ACHN (cell line): ENCODE measurements at regions not wholly inside any gene's neighbourhood (a gene's known extent, or its start where the extent isn't known, plus 50 kb on each side); places are given as distances from the start of the nearest gene placed in this dataset.
A peak's percentile ranks its signal among the peaks of the same experiment; 100 is the strongest.
"Not testable (repeated sequence)": the region's sequence is repeated elsewhere in the genome, so short reads cannot be mapped to it uniquely, and the experiment has no call there.

Experiments
- DNase-seq: peaks from one replicate; pipeline ENCODE4 v3.0.0-alpha.2; 2015
- in situ Hi-C: cut with HindIII; loops from 2 replicates; pipeline ENCODE4 v1.10.0; 2017; ENCODE audit warnings: low sequenced_read_pairs, low pct_ligation_motif_present, low pct_unique_long_range_greater_than_20kb

DNA sequence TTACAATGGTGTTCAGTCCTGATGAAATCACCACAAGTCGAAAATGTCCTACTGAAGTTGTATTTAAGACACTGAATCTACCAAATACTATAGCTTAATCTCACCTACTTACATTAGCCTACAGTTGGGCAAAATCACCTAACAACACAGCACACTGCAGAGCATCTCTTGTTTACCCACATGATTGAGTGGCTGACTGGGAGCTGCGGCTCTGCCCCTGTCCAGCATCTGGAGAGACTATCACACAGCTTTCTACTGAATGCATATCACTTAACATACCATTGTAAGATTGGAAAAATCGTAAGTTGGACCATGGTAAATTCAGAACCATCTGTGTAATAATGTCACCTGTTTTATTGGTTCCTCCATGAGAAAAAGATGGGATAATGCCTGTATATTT lies 1083.2 kb upstream of the PCDH7 start:
- DNase-seq = no peak
- in situ Hi-C loops = no loop called here

DNA sequence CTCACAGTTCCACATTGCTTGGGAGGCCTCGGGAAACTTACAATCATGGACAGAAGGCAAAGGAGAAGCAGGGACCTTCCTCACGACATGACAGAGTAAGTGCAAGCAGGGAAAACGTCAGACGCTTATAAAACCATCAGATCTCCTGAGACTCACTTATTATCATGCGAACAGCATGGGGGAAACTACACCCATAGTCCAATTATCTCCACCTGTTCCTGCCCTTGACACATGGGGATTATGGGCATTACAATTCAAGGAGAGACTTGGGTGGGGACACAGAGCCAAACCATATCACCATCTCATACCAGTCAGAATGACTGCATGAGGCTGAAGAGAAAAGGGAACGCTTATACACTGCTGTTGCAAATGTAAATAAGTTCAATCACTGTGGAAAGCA lies 1066.9 kb upstream of the PCDH7 start:
- in situ Hi-C loops = no loop called here
- DNase-seq = no peak

DNA sequence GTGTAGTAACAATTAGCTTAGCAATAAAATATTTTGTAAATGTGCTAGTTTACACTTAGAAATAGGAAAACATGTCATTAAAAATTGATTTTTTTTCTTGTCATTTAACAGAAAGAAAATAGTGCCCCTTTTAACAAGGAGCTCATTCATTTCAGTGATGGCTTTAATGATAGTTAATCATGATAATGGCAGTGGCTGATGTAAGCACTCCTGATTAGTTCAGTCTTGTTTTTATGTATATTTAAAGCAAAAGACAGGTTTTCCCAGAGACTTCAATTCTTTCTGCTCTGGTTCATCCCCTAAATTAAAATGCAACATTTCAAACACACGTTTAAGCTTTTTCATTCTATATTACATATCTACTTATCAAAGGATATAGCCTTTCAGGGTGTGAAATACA lies 1039.5 kb upstream of the PCDH7 start:
- in situ Hi-C loops = no loop called here
- no peak for DNase-seq

GRCh38 chr4:29704059-29704458 lies 1016.1 kb upstream of the PCDH7 start:
- in situ Hi-C loops = no loop called here
- DNase-seq = no peak

DNA sequence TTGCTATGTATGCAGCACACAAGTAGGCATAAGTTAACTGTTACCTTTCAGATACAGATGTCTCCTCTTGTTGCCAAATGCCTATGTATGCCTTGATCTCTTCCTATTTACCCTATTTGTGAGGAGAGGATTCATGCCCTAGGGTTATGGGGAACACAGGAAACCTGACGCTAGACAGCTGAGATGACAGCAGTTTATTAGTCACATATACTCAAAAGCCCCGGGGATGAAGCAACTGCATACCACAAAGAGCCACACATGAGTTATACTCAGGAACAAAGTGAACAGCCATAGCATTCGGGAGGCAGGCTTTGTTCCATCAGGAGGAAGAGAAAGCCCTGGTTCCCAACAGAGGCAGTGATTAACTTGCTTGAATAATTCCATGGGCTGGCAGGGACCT lies 1011.7 kb upstream of the PCDH7 start:
- DNase-seq = no peak
- in situ Hi-C loops = no loop called here

DNA sequence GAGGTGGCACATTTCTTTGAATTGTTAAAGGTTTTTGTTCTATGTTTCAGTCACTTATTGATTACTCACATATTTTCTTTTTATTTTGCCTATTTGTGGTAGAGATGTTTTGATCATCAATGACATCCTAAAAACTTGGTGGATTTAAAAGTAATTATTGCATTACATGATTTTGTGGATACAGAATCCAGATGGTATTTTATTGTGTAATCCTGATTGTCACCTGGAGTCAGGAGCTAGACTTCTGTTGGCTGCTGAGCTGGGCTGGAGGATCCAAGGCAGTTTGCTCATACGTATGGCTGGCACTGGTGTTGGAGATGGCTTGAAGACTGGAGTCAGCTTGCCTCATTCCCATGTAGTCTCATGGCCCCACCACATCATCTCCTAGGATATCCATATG lies 1009.6 kb upstream of the PCDH7 start:
- DNase-seq = no peak
- in situ Hi-C loops = no loop called here

- DNase-seq = no peak
- in situ Hi-C loops = no loop called here
Measured at GRCh38 chr4:29711226-29711625, 1008.9 kb upstream of the PCDH7 start.

- no peak for DNase-seq
- in situ Hi-C loops = no loop called here
Measured at GRCh38 chr4:29717287-29718057, 1002.7 kb upstream of the PCDH7 start.

- in situ Hi-C loops = no loop called here
- no peak for DNase-seq
Measured at GRCh38 chr4:29718136-29718535, 1002.0 kb upstream of the PCDH7 start.

- in situ Hi-C loops = no loop called here
Measured at GRCh38 chr4:29722253-29722652, 997.9 kb upstream of the PCDH7 start.

DNA sequence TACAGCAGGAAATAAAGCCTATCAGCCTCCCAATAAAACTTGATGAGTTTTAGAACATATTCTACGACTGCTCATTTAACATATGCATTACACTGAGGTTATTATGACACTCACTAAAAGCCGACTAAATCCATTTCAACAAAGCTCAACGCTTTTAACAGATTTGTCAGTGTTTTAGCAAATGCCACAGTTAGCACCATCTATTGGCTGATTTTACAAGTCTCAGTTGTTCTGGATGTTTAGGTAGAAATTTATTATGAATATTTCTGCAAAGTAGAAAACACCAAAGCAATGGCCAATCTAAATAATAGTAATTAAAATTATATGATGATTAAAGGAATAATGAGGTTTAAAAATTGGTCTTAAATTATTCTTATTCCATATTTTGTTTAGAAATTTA lies 993.2 kb upstream of the PCDH7 start:
- in situ Hi-C loops = no loop called here
- no peak for DNase-seq

More at GRCh38 chr4:29722253-29722652, 997.9 kb upstream of the PCDH7 start:
- DNase-seq = no peak

DNA sequence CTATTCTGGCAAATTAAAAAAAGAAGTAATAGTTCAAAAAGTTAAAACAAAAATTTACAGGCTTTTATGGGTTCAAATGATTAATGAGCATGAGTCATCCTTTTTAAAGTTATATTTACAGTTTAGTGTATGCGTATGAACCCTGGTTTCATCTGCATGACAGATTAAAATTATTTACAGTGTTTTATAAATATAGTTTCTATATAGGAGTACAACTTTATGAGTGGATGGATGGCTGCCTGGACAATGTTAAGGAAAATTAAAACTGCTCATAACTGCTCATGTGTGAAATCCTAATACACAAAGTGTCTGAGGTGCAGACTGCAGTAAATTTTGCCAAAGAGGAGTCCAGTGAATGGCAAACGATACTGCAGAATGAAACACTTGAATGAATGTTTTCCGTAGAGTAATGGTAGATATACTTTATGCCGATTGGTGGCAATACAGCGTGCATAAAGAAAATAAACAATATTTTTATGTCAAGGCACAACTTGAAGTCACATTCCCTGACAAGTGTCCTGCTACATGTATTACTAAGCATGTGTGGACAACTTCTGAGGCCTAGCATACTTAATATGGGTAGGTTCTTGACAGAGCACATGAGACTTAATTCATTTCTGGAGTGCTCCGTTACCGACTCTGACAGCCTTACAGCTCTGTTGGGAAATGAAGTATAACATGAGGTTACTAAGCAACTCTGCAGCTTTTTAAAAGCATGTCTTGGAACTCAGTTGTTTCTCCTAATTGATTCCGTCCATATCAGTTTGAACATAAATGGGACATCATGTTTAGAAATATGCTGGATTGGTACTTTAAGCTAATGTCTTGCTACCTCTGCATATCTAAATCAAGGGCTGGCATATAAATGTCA lies 985.6 kb upstream of the PCDH7 start:
- in situ Hi-C loops = no loop called here

DNA sequence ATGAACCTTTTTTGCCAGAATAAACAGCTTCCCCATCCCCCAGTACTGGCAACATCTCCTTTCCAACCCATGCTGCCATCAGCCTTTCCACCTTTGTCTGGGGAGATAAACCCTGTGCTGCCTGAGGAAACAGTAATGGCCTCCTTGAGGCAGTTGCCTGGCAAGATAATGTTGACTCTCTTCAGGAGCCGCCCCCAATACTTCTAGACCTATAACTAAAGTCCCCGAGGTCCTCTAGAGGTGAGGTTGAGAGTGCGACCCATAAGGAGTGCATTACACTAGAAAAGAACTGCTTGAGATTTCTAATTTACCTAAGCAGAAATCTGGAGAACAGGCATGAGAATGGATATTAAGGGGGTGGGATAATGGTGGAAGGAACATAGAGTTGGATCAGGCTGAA lies 963.2 kb upstream of the PCDH7 start:
- no peak for DNase-seq

More for the DNA sequence above, 985.6 kb upstream of the PCDH7 start:
- no peak for DNase-seq

DNA sequence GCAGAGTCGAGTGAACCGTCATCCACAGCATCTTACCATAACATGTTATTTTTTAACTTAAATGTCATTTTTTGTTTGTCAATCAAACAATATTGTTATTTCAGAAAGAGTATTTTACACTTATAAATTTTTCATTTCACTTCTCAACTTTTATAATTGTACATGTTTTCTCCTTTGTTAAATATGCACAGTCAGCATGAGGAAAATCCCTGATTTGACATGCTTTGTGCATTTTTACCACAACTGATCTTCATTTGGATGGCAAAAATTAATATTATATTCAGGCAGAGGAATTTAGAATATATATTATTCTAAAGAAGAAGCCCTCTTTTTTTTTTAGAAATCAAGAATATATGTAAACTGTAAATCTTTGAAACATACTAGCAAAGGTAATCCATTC lies 958.0 kb upstream of the PCDH7 start:
- in situ Hi-C loops = no loop called here
- no peak for DNase-seq

More for the DNA sequence above, 963.2 kb upstream of the PCDH7 start:
- in situ Hi-C loops = no loop called here

DNA sequence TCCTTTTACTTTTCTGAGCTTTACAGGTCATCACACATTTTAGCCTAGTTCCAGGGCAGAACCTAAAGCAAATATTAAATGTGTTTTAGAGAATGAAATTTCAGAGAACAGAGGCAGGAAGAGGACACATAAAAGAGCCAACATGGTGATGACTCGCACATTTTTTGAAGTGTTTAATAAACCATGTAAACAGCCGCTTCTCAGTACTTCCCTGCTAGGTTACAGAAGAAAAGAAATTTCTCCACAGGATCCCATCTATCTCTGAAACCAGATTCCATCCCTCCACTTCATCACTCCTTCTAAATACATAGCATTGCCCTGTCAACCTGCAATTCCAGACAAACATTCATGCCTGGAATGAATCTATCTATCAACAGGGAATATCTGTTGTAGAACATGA lies 949.5 kb upstream of the PCDH7 start:
- DNase-seq = no peak
- in situ Hi-C loops = no loop called here

GRCh38 chr4:29788123-29788522 lies 932.0 kb upstream of the PCDH7 start:
- DNase-seq, in situ Hi-C loops: not testable (repeated sequence)

DNA sequence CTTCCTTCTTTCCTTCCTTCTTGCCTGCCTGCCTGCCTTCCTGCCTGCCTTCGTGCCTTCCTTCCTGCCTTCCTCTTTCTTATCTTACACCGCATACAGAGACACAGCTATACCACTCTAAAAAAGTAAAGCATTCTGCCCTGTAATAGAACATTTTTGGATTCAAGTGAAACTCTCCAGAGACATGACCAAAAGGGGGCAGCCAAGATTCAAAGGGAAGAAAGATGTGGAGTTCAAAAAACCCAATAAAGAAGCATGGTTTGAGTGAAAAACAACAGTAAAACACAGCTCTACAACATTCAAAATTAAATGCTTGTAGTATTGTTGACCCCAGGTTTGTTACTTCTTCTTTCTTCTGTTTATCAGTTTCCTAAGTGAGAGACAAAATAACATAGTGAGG lies 914.9 kb upstream of the PCDH7 start:
- in situ Hi-C loops = no loop called here

GRCh38 chr4:29805916-29806480 lies 914.2 kb upstream of the PCDH7 start:
- DNase-seq = no peak
- in situ Hi-C loops = no loop called here

More for the DNA sequence above, 914.9 kb upstream of the PCDH7 start:
- peak; percentile 7 for DNase-seq

GRCh38 chr4:29817961-29818360 lies 902.2 kb upstream of the PCDH7 start:
- in situ Hi-C loops = no loop called here
- no peak for DNase-seq
